Amygdala (tissue), 56 donors: ENCODE measurements at regions not wholly inside any gene's neighbourhood (a gene's known extent, or its start where the extent isn't known, plus 50 kb on each side); places are given as distances from the start of the nearest gene placed in this dataset.
A peak's percentile ranks its signal among the peaks of the same experiment; 100 is the strongest.
"Not testable (repeated sequence)": the region's sequence is repeated elsewhere in the genome, so short reads cannot be mapped to it uniquely, and the experiment has no call there.

Experiments
- DNase-seq, 56 donors: peaks; one replicate each; lab custom pipeline; 2025; lab: John Stamatoyannopoulos, UW

DNA sequence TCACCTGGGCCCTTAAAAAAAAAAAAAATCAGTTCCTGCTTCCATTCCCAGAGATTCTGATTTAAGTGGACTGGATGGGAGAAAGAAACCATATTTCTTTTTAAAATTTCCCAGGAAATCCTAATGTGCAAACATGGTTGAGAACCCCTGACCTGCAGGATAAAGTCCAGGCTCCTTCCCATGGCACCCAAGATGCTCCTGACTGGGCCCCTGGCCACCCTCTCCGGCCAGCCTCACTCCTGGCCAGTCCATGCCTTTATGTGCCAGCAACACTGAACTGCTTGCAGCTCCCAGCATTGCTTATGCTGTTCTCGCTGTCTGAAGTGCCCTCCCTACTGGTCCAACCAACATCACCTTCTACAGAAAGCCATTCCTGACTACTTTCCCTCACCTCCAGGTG lies 93.9 kb downstream of the TEX35 start:
- no peak for DNase-seq

DNA sequence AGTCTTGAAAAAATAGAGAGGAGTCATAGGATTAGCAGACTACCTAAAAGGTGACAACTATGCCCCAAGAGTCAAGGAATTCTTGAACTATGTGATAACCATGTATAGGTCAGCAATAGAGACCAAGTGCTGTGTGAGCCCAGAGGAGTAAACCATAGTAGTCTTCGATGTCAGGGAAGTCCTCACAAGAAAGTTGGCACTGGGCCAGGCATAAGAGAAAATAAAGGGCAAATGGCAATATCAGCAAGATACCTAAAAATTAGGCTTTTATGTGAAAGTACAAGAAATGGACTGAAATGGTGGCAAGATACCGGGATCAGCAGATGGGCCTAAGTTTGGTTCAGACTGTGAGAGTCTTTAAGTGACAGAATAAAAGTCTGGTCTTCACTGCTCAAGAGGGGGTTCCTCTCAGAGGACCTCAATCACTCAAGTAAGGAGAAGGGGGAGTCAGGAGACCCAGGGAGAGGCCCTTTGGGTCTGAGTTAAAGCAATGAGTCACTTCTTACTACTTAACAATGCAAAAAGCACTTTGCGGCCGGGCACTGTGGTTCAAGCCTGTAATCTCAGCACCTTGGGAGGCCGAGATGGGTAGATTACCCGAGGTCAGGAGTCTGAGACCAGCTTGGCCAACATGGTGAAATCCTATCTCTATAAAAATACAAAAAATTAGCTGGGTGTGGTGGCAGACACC lies 95.0 kb downstream of the TEX35 start:
- no peak for DNase-seq

DNA sequence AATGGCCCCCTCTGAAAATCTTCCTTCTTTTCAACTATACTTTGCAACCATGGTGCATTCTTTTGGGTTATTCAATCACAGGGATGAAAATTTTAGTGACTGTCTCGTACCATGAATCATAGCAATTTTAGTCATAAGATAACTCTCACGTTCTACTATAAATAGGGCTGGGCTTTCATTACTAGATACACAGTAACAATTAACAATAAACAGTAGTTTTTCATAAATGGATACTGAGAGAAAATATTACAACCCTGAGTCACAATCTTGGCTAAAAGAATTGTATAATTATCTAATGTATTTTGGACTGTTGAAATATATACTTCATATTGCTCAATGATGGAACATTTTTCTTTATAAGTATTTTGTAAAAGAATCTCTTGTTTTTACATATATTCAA lies 96.1 kb downstream of the TEX35 start:
- no peak for DNase-seq

DNA sequence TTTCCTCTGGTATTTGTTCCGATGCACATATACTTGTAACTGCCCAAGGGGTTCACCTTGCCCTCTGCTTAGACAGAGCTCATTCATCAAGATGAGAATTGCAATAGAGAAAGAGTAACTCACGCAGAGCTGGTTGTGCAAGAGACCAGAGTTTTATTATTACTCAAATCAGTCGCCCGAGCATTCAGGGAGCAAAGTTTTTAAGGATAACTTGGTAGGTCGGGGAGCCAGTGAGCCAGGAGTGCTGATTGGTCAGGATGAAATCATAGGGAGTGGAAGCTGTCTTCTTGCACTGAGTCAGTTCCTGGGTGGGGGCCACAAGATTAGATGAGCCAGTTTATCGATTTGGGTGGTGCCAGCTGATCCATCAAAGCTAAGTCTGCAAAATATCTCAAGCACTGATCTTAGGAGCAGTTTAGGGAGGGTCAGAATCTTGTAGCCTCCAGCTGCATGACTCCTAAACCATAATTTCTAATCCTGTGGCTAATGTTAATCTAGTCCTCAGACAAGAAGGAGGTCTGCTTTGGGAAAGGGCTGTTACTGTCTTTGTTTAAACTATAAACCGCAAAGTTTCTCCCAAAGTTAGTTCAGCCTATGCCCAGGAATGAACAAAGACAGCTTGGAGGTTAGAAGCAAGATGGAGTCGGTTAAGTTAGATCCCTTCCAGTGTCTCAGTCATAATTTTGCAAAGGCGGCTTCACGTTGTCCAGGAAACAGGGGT lies 97.9 kb downstream of the TEX35 start:
- not testable (repeated sequence) for DNase-seq

DNA sequence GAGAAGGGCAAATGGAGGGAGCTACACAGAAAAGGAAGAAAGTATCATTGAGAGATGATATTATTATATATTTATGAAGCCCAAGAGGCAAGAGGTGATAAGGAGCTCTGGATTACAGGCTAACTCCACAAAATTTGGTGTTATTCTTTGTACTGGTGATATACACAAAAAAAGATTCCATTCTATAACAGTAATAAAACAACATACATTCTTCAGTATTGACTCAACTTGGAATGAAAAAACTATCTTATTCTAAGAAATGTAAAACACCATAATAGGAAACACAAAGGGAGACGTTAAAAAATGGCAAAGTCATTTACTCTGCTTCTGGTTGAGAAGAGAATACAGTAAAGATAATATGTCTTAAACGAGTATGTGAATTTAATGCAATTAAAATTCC lies 99.4 kb downstream of the TEX35 start:
- DNase-seq, result no peak

DNA sequence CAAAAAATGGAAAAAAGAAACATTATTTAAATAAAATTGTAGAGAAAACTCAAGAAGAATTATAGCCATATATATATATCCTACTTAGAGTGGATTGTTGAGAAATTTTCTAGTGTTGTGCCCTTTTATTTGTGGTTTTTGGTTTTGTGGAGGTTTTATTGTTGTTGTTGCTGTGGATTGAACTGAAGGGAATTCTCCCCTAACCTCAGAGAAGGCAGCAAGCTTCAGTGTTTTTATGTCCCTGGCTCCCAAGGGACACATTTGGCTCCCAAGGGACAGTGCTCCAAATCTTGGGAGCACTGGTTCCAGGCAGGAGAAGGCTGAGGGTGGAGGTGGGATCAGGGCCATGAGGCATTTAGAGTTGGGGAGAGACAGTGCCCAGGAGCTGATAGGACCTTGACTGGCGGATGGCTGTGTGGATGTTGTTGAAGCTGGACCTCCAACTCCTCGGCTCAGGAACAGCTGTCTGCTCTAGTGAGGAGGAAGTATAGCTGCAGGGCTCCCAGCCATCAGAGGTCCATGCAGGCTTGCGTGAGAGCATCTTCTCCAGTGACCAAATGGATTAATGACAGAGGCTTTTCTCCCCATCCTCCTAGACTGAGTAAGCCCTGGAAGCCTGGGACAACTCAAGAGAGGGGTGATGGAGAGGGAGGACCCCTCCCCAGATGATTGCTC lies 100.5 kb downstream of the TEX35 start:
- DNase-seq, result no peak

DNA sequence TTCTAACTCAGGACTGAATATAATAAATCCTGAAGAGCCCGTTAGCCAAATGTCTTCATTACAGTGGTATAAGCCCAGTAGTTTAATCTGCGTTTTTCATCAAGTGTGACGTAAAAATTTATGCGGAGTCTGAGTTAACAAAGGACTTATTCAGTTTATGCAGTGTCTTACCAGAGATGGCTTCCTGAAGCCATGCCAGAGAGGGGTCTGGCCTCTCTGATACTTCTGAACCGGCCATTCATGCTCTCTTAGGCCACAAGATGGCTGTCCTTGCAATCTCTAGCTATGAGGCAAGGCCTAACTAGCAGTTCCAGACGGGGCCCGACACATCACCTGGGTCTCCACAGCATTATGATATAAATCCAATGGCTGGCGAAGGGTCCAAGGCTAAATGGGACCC lies 101.4 kb downstream of the TEX35 start:
- peak in 4 of 56 donors; percentile 2 to 23 (median 3) for DNase-seq

DNA sequence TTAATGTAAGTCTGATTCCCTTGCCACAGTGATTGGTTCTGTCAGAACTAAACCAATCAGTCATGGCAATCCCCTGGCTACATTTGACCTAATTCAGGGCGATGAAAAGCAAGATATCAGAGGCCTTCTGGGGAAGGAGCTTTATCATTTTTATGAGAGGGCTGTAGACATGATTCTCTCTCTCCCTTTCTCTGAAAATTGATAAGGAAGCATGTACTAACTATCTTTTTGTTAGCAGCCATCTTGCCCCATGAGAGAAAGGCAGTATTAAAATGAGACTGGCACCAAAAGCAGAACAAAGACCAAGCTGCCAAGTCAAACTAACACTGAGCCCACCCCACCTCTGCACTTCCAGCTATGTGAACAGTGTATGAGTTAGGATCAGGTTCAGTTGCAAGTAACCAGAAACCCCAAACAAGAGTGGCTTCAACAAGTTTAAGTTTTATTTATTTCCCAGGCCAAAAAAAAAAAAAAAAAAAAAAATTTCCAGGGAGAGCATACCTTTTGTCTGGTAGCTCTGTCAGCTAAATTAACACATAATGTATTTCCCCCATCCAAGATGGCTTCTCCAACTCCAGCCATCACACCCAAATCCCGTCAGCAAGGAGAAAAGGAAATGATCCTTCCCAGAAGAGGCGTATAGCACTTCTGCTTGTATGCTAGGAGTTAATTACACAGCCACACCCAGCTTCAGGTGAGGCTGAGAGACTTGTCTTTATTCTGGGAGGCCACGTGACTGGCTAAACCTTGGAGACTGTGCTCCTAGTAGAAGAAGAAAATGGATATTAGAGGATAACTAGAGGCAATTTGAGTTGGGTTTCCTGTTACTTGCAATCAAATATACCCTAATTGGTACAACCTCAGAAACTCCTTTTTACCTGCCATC lies 105.8 kb upstream of the RALGPS2 start:
- DNase-seq, result no peak

DNA sequence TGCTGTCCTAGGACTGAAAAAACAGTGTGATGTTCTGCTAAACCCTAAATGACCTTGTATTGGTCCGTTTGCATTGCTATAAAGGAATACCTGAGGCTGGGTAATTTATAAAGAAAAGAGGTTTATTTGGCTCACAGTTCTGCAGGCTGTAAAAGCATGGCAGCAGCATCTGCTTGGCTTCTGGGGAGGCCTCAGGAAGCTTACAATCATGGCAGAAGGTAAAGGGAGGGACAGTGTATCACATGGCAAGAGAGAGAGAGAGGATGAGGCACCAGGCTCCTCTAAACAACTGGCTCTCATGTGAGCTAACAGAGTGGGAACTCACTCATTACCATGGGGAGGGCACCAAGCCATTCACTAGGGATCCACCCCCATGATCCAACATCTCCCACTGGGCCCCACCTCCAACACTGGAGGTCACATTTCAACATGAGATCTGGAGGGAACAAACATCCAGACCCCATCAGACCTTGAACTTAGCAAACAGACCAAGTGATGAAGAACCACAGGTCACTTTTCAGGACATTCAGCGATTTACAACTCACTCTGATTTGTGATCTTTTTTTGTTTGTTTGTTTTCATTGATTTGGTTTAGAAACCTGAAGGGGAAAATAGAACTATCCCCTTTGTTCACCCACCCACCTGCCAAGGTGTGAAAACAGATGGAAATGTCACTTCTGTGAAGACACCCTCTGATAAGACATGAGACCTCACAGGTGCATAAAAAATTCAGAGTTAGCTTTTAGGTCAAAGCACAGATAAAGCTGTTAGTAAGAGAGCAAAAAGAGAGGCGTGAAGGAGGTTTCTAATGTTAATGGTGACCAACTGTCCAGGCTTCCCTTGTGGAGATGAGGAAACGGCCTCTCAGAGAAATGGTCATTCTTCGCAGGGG lies 104.2 kb upstream of the RALGPS2 start:
- DNase-seq, result no peak

DNA sequence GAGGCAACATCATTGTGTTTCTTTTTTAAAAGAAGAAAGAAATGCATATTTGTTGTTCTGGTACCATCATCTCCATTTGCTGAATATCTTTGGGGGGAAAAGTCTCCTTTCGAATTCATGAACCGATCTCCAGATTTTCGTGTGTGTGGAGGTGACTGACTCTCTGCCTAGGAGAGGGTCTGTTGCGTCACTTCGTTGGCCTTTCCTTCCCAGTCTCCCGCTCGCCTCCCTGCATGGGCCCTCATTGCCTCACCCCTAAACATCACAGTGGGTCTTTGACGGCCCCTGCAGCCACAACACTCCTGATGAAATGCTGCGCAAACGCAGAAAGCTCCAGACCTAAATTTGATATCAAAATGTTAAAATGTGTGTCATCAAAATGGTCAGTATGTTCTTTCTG lies 103.2 kb upstream of the RALGPS2 start:
- no peak for DNase-seq

DNA sequence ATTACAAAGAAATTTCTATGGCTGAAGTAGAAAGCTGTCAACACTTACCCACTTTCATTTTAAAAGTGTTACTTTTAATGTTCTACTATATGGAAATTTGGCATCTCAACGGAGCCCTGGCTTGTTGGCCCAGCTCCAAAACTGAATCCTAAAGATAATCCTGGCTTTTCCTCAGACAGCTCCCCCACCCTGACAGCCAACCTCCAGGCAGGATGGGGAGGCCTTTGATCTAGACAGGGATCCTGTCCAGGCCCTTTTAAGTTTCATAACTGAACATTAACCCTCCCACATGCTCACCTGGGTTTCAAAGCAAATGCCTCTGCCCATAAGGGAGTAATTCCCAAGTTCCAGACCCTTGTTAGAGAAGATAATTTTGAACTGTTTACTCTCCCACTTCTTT lies 99.3 kb upstream of the RALGPS2 start:
- DNase-seq, result no peak

DNA sequence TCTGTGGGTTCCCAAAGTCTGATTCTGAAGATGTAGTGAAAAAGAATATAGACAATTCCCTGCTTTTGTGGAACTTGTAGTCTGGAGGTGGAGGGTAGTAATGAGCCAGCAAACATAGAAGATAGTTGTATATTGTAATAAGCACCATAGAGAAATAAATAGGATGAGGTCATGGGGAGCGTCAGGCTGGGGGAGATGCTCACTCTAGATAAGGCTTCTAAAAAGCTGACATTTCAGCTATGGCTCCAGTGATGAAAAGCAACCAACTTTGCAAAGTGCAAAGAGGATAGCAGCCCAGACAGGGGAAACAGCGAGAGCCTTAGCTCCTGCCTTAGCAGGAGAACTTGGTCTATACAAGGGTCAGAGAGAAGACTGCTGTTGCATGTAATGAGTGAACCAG lies 98.0 kb upstream of the RALGPS2 start:
- no peak for DNase-seq

DNA sequence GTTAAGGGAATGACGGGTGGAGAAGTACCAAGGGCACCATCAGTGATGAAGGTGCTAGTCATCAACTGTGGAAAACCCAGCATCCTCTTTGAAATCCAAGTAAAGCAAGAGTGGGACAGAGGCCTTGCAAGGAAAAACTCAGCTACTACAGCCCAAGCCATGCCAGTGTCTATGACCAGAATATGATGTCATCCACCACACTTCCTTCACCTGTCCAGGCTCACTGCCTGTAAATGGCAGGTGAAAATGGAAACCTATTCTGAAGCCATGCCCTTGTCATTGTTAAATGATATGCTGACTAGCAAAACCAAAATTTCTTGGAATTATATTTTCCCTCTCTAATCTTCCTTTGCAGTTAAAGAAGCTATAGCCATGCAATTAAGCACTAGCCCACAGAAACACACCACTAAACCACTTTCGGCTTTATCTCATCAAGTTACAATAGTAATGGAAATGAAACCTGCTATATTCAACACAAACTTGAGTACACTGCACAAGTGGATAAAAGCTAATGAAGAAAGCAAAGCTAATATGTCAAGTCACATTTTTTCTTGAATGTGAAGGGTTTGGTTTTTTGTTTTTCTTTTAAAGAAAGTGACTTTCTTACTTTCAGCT lies 96.3 kb upstream of the RALGPS2 start:
- no peak for DNase-seq

DNA sequence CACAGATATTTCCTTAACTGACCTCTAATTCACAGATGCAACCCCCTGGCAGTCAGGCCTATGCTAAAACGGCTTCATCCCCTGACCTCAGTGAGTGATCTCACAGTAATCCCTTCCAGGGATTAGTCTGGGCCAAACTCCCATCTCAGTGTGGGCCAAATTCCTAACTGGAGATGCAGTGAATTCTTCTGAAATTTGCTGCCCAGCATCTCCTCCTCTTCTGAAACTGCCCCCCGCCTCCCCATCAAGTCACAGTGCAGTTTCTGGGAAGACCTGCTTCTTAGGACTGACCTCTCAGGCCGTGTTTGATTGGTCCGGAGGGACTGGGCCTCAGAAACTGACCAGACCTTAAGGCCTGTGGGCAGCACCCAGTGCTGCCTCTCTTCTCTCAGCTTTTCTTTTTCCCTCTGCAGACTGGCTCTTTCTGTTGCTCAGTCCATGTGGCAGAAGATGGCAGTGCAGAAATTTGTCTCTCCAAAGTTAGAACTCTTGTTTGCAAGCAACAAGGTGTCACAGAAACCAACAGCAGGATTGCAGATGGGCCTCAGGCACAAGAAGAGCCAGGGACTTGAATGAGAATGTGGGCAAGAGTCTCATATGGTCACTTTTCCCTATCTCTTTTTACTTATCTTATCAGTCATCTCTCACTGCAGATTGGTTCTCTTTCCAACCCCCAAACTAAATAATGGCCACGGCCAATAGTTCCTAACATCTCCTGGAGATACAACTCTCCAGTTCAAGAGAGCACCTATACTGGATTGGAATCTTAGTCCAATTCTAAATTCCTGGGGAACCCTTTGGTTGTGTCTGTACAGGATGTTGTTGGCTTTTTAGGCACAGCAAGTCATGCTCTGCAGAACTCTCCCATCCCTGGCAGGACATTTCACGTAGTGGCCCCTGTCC lies 95.5 kb upstream of the RALGPS2 start:
- DNase-seq, result no peak

DNA sequence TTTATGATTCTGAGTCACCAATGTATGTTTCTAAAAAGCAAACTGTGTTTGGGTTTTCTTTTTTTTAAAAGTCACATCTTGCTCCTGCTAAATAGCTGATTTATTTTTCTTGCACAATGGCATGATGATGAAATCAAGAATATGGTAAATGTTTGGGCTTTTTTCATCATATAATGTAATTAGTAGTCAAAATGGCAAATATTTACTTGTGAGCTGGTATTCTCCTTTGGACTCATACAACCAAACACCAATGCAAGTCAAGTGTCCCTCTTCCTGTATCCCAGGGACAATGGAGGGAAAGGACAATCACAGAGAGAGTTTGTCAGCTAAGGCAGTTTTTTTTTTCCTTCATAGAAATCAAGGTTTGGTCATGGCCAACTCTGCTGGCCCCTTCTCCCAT lies 94.6 kb upstream of the RALGPS2 start:
- no peak for DNase-seq

DNA sequence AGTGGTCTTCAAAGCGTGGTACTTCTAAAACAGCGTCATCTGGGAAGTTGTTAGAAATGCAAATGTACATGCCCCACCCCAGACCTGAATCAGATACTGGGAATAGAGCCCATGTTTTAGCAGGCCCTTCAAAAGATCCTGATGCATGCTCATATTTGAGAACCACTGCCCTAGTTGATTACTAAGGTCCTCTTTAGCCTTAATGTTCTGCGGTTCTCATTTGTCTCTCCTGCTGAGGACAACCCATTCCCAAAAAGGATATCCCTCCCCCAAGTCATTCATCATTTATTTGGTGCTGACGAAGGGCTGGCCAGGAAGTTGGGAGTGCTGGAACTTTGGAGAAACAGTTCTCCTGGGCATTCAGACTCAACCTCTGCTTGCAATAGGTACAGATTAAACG lies 92.4 kb upstream of the RALGPS2 start:
- DNase-seq, result no peak

DNA sequence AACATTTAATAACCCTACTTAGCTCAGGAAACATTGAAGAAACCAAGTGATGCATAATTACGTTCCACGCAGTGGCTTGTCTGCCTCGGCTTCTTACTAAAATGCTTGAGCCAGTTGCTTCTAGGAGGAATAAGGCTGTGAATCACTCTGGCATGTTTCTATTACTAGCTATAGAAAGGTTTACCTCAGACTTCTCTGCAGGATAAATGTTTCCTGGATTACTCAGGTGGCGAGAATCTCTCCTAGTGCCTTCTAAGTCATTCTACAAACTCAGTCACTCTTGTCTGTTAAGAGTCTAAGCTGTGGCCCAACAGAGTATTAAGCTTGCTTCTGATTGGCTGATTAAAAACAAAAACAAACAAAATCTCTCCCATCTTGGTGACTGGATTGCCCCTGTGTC lies 92.0 kb upstream of the RALGPS2 start:
- DNase-seq, result no peak

DNA sequence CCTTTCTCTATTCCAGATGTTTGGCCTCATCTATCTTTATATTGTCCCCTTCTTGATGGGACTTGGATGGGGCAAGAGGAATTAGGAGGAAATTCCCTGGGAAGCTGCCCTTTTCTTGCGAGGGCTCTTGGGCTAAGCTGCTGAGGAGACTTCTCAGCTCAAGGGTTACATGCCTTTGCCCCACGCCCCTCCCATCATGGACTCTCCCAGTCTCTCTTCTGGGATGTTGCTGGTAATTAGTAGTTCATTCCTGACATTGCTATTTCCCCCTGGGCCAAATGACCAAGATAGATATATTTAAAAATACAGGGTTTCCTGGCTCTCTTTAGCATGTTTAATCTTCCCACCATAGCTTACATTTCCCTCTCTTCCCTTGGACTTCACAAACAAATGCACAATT lies 90.6 kb upstream of the RALGPS2 start:
- no peak for DNase-seq
